Vagina (tissue), 2 donors: ENCODE measurements at regions not wholly inside any gene's neighbourhood (a gene's known extent, or its start where the extent isn't known, plus 50 kb on each side); places are given as distances from the start of the nearest gene placed in this dataset.
"Not testable (repeated sequence)": the region's sequence is repeated elsewhere in the genome, so short reads cannot be mapped to it uniquely, and the experiment has no call there.

ENCODE experiments used
- DNase-seq, 2 donors: peaks; one replicate each; pipeline ENCODE4 v3.0.0-alpha.2; 2017; ENCODE audit errors: extremely low spot score in 2 of 2
- H3K27ac ChIP-seq: fragments of 200-600 bp; sonication (generic); one replicate; pipeline ENCODE4 v1.5.1; 2019
- H3K27me3 ChIP-seq: fragments of 200-600 bp; sonication (generic); one replicate; pipeline ENCODE4 v1.5.1; 2019
- H3K36me3 ChIP-seq, 2 donors: fragments of 200-600 bp; sonication (generic); one replicate each; pipeline ENCODE4 v1.5.1; 2017 to 2019
- H3K4me1 ChIP-seq: fragments of 200-600 bp; sonication (generic); one replicate; pipeline ENCODE4 v1.5.1; 2019
- H3K4me3 ChIP-seq, 2 donors: fragments of 200-600 bp; sonication (generic); 1 replicate in 1 of 2; 2 replicates in 1 of 2; pipeline ENCODE4 v1.5.1; 2016 to 2019
- H3K9me3 ChIP-seq: fragments of 200-600 bp; sonication (generic); one replicate; pipeline ENCODE4 v1.5.1; 2019
- CTCF ChIP-seq, 3 experiments: fragments of 450-650 bp in 2 of 3; fragments of 200-600 bp in 1 of 3; sonication (generic) in 1 of 3; IDR thresholded peaks; one replicate each; pipeline ENCODE4 v1.5.1; 2017 to 2019; ENCODE audit warnings: antibody characterized with exemption in 3 of 3, mild to moderate bottlenecking in 2 of 3, moderate library complexity in 2 of 3
- POLR2A ChIP-seq, 2 donors: fragments of 450-650 bp; IDR thresholded peaks; one replicate each; pipeline ENCODE4 v1.6.1; 2017; ENCODE audit warnings: antibody characterized with exemption in 2 of 2, mild to moderate bottlenecking in 2 of 2, moderate library complexity in 2 of 2
- POLR2AphosphoS5 ChIP-seq, 2 donors: sonication (generic); formaldehyde crosslinking; IDR thresholded peaks; one replicate each; pipeline ENCODE4 v1.9.0; 2017; ENCODE audit warnings: antibody characterized with exemption in 2 of 2, mild to moderate bottlenecking in 2 of 2, low read depth in 1 of 2; ENCODE audit not compliant: insufficient read depth in 1 of 2
- intact Hi-C: fragments of 100-400 bp; cut with DNase I; formaldehyde crosslinking; loops from one replicate; pipeline ENCODE4 v1.15.1; 2023

DNA sequence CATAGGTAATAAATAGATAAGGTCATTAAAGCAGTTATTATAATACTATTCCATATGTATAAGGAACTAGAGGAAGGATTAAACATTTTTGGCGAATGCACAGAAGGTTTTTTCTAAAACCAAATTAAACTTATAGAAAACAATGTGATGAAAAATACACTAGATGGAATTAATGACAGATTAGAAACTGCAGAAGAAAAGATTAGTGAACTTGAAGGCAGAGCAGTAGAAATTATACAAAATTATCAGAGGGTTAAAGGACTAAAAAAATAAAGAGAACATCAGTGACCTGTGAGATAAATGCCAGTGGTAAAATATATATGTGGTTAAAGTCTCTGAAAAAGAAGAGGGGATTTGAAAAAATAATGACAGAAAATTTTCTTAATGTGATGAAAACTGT, 74.0 kb downstream of the IGLL5 start:
- no peak for DNase-seq
- H3K4me1 ChIP-seq: no peaks in the 10 kb centered on the region
- H3K27me3 ChIP-seq: no peaks in the 10 kb centered on the region
- H3K36me3 ChIP-seq: no peaks in the 10 kb centered on the region
- H3K27ac ChIP-seq: no peak overlapping the region
- intact Hi-C loops: loop anchor here (2.0 kb wide), 1 partner anchor 167 kb away; no protein-coding TSS in a partner anchor
- H3K9me3 ChIP-seq: no peaks in the 10 kb centered on the region
- H3K4me3 ChIP-seq: no peak overlapping the region
- TF ChIP-seq POLR2A (IDR thresholded peaks at IDR 0.05) (no peak), POLR2AphosphoS5 (IDR thresholded peaks at IDR 0.05; ENCODE audit: insufficient read depth in 1 of 2, low read depth in 1 of 2) (no peak), CTCF (IDR thresholded peaks at IDR 0.05) (no peak)

GRCh38 chr22:22968366-22968765, 80.8 kb downstream of the IGLL5 start:
- no peak for TF ChIP-seq CTCF (IDR thresholded peaks at IDR 0.05)
- no peak for TF ChIP-seq POLR2AphosphoS5 (IDR thresholded peaks at IDR 0.05; ENCODE audit: insufficient read depth in 1 of 2, low read depth in 1 of 2)
- no peak for TF ChIP-seq POLR2A (IDR thresholded peaks at IDR 0.05)
- intact Hi-C loops: no loop called here
- H3K27me3 ChIP-seq: no peaks in the 10 kb centered on the region

DNA sequence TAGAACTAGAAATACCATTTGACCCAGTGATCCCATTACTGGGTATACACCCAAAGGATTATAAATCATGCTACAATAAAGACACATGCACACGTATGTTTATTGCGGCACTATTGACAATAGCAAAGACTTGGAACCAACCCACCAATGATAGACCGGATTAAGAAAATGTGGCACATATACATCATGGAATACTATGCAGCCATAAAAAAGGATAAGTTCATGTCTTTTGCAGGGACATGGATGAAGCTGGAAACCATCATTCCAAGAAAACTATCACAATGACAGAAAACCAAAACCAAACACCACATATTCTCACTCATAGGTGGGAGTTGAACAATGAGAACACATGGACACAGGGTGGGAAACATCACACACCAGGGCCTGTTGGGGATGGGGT, 85.0 kb downstream of the IGLL5 start:
- H3K27me3 ChIP-seq, intact Hi-C loops, DNase-seq: not testable (repeated sequence)

More at GRCh38 chr22:22968366-22968765, 80.8 kb downstream of the IGLL5 start:
- no peaks in the 10 kb centered on the region for H3K36me3 ChIP-seq
- DNase-seq: no peak
- H3K9me3 ChIP-seq: no peaks in the 10 kb centered on the region
- H3K4me3 ChIP-seq: no peak overlapping the region
- H3K4me1 ChIP-seq: no peaks in the 10 kb centered on the region
- H3K27ac ChIP-seq: no peak overlapping the region

GRCh38 chr22:22973336-22973735, 85.7 kb downstream of the IGLL5 start:
- Histone ChIP-seq H3K27me3 (no peaks in the 10 kb centered on the region), H3K27ac (no peak overlapping the region), H3K4me3 (no peak overlapping the region), H3K9me3 (no peaks in the 10 kb centered on the region), H3K36me3 (no peaks in the 10 kb centered on the region), H3K4me1 (no peaks in the 10 kb centered on the region)
- TF ChIP-seq POLR2AphosphoS5 (IDR thresholded peaks at IDR 0.05; ENCODE audit: insufficient read depth in 1 of 2, low read depth in 1 of 2) (no peak), POLR2A (IDR thresholded peaks at IDR 0.05) (no peak), CTCF (IDR thresholded peaks at IDR 0.05) (no peak)
- DNase-seq: no peak
- intact Hi-C loops: no loop called here

More for the DNA sequence above, 85.0 kb downstream of the IGLL5 start:
- H3K4me3 ChIP-seq, H3K4me1 ChIP-seq, H3K27ac ChIP-seq, H3K9me3 ChIP-seq, H3K36me3 ChIP-seq: not testable (repeated sequence)

- Histone ChIP-seq H3K27me3 (no peaks in the 10 kb centered on the region), H3K27ac (no peak overlapping the region), H3K36me3 (no peaks in the 10 kb centered on the region), H3K9me3 (no peaks in the 10 kb centered on the region), H3K4me3 (no peak overlapping the region), H3K4me1 (no peaks in the 10 kb centered on the region)
- intact Hi-C loops: no loop called here
- TF ChIP-seq POLR2AphosphoS5 (IDR thresholded peaks at IDR 0.05; ENCODE audit: insufficient read depth in 1 of 2, low read depth in 1 of 2) (no peak), POLR2A (IDR thresholded peaks at IDR 0.05) (no peak), CTCF (IDR thresholded peaks at IDR 0.05) (no peak)
- no peak for DNase-seq
Measured at GRCh38 chr22:22974156-22974555, 86.5 kb downstream of the IGLL5 start.
